ENCODE measurements at regions not wholly inside any gene's neighbourhood (a gene's known extent, or its start where the extent isn't known, plus 50 kb on each side); places are given as distances from the start of the nearest gene placed in this dataset.

DNA sequence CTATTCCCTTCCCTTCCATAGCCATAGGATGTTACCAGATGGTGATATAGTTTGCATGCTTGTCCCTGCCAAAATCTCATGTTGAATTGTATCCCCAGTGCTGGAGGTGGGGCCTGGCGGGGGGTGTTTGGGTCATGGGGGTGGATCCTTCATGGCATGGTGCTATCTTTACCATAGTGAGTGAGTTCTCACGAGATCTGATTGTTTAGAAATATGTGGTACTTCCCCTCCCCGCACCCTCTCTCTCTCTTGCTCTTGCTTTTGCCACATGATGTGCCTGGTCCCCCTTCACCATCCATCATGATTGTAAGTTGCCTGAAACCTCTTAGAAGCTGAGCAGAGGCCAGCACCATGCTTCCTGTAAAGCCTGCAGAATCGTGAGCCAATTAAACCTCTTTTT is 181.3 kb downstream of the CAND1 start:
- Histone ChIP-seq H2AFZ (ENCODE audit: low read length) (no peak overlapping the region), H3K79me2 (ENCODE audit: insufficient read depth, low read length) (no peaks in the 10 kb centered on the region), H3K27me3 (ENCODE audit: insufficient read depth, low read length) (no peaks in the 10 kb centered on the region; the same call in 1 of the 2 replicates), H2BK20ac (ENCODE audit: low read depth, low read length, poor library complexity, severe bottlenecking) (no peak overlapping the region), H2BK15ac (ENCODE audit: low read depth, low read length) (no peak overlapping the region), H3K23me2 (ENCODE audit: insufficient read length, low read depth, low read length, poor library complexity, severe bottlenecking) (no peaks in the 10 kb centered on the region), H2BK120ac (ENCODE audit: low read depth, low read length, poor library complexity, severe bottlenecking) (no peak overlapping the region), H3T11ph (ENCODE audit: low read length) (no peak overlapping the region), H4K20me1 (ENCODE audit: control insufficient read depth, insufficient read depth, insufficient read length) (no peaks in the 10 kb centered on the region), H3K14ac (ENCODE audit: insufficient read depth, low read length) (no peak overlapping the region), H3K9me3 (ENCODE audit: control insufficient read depth, low read depth, low read length) (no peaks in the 10 kb centered on the region), H3K4me1 (ENCODE audit: insufficient read depth, low read length) (no peaks in the 10 kb centered on the region), H2BK12ac (ENCODE audit: insufficient read length, low read depth, low read length) (no peak overlapping the region), H4K5ac (ENCODE audit: insufficient read length, low read depth, low read length) (no peak overlapping the region), H2BK5ac (ENCODE audit: insufficient read length, low read length) (no peak overlapping the region), H4K91ac (ENCODE audit: insufficient read length, low read depth, low read length) (no peak overlapping the region), H3K4me2 (ENCODE audit: insufficient read depth, insufficient read length, low read length) (no peak overlapping the region), H2AK5ac (ENCODE audit: insufficient read length, low read length) (no peak overlapping the region), H3K18ac (ENCODE audit: insufficient read length, low read depth, low read length) (no peak overlapping the region), H3K56ac (ENCODE audit: insufficient read length, low read depth, low read length) (no peak overlapping the region), H3K23ac (ENCODE audit: insufficient read length, low read depth, low read length) (no peak overlapping the region), H4K8ac (replicated peaks; ENCODE audit: insufficient read length, low read depth, low read length) (no peak overlapping the region), H3K9ac (ENCODE audit: extremely low read depth, insufficient read length, low read length) (no peak overlapping the region), H3K79me1 (ENCODE audit: insufficient read depth, low read depth, low read length, poor library complexity, severe bottlenecking) (no peaks in the 10 kb centered on the region), H3K4ac (ENCODE audit: low read depth, low read length) (no peak overlapping the region), H3K27ac (ENCODE audit: insufficient read length, low read depth, low read length) (no peak overlapping the region)
- H3K27ac Mint-ChIP-seq = no peak overlapping the region
- H3K4me3 Mint-ChIP-seq = no peak overlapping the region
- H3K36me3 Mint-ChIP-seq (ENCODE audit: insufficient read depth in 1 of 3, low read depth in 3 of 3) = peaks cover 0 to 6% (median 2%) of the 10 kb centered on the region in 3 experiments; a peak in 3 of 7 replicates
- H3K27me3 Mint-ChIP-seq (ENCODE audit: low read depth) = no peaks in the 10 kb centered on the region
- H3K9me3 Mint-ChIP-seq = peaks cover 2 to 6% of the 10 kb centered on the region in 2 experiments; a peak in 3 of 5 replicates
- TF ChIP-seq, protein P1, sequence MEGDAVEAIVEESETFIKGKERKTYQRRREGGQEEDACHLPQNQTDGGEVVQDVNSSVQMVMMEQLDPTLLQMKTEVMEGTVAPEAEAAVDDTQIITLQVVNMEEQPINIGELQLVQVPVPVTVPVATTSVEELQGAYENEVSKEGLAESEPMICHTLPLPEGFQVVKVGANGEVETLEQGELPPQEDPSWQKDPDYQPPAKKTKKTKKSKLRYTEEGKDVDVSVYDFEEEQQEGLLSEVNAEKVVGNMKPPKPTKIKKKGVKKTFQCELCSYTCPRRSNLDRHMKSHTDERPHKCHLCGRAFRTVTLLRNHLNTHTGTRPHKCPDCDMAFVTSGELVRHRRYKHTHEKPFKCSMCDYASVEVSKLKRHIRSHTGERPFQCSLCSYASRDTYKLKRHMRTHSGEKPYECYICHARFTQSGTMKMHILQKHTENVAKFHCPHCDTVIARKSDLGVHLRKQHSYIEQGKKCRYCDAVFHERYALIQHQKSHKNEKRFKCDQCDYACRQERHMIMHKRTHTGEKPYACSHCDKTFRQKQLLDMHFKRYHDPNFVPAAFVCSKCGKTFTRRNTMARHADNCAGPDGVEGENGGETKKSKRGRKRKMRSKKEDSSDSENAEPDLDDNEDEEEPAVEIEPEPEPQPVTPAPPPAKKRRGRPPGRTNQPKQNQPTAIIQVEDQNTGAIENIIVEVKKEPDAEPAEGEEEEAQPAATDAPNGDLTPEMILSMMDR (conservative IDR thresholded peaks at IDR 0.05) = no peak
- WGBS (ENCODE audit: extremely low coverage, insufficient read length, low lambda C conversion rate) = no CpG with 5 or more reads among the region's 4 CpGs
- no peak for DNase-seq
- peaks cover 9% of the 10 kb centered on the region in 2 experiments for H3K4me1 Mint-ChIP-seq
